ENCODE measurements at regions not wholly inside any gene's neighbourhood (a gene's known extent, or its start where the extent isn't known, plus 50 kb on each side); places are given as distances from the start of the nearest gene placed in this dataset.

- TF ChIP-seq CTCF (IDR thresholded peaks at IDR 0.05) = no peak
- no peak for TF ChIP-seq SIN3A (IDR thresholded peaks at IDR 0.05; ENCODE audit: borderline replicate concordance, insufficient read depth, low read depth, low read length)
Measured at GRCh38 chr20:52668626-52669025, 303.5 kb upstream of the TSHZ2 start.
